A673 (cell line): ENCODE measurements at regions not wholly inside any gene's neighbourhood (a gene's known extent, or its start where the extent isn't known, plus 50 kb on each side); places are given as distances from the start of the nearest gene placed in this dataset.

ENCODE experiments used
- BruUV-seq: library from RNA; stranded (reverse); fragments of 400-500 nt; replicated peaks from 2 replicates; lab custom pipeline; 2021; lab: Mats Ljungman, UMichigan
- CTCF ChIA-PET: fragments of 300-600 bp; sonication (Branson Sonifier 250); formaldehyde crosslinking; loops from one replicate; lab custom pipeline; 2022; ENCODE audit warnings: antibody characterized with exemption; lab: Charles Lee
- POLR2A ChIA-PET: fragments of 300-600 bp; sonication (Branson Sonifier 250); formaldehyde crosslinking; loops from one replicate; lab custom pipeline; 2022; ENCODE audit warnings: antibody characterized with exemption; ENCODE audit not compliant: low non-redundant PET; lab: Charles Lee
- DNase-seq: peaks from one replicate; pipeline ENCODE4 v3.0.0-alpha.2; 2015; ENCODE audit warnings: low spot score
- H3K27ac ChIP-seq: fragments of 200-600 bp; sonication (generic); 2 replicates; pipeline ENCODE4 v1.5.1; 2016; ENCODE audit warnings: mixed run types, low read depth, mild to moderate bottlenecking, mixed read lengths, antibody characterized with exemption, low read length; ENCODE audit not compliant: poor library complexity, severe bottlenecking
- H3K27me3 ChIP-seq: fragments of 200-600 bp; sonication (generic); replicated peaks from 2 replicates; pipeline ENCODE4 v1.6.1; 2017; ENCODE audit warnings: mixed run types, low read depth, mild to moderate bottlenecking, mixed read lengths, antibody characterized with exemption, low read length; ENCODE audit not compliant: insufficient read depth, poor library complexity
- H3K36me3 ChIP-seq: fragments of 200-600 bp; sonication (generic); 2 replicates; pipeline ENCODE4 v1.6.1; 2016; ENCODE audit warnings: mixed run types, mild to moderate bottlenecking, mixed read lengths, antibody characterized with exemption, low read length; ENCODE audit not compliant: insufficient read depth, poor library complexity, severe bottlenecking
- H3K4me1 ChIP-seq: fragments of 200-600 bp; sonication (generic); 2 replicates; pipeline ENCODE4 v1.6.1; 2017; ENCODE audit warnings: mixed run types, mild to moderate bottlenecking, mixed read lengths, antibody characterized with exemption, low read length; ENCODE audit not compliant: insufficient read depth, poor library complexity, severe bottlenecking
- H3K4me3 ChIP-seq: fragments of 200-600 bp; sonication (generic); 2 replicates; pipeline ENCODE4 v1.5.1; 2016; ENCODE audit warnings: low read depth, mixed run types, mild to moderate bottlenecking, mixed read lengths, low read length; ENCODE audit not compliant: poor library complexity, severe bottlenecking
- H3K9me3 ChIP-seq: fragments of 200-600 bp; sonication (generic); 2 replicates; pipeline ENCODE4 v1.6.1; 2016; ENCODE audit warnings: mixed run types, low read depth, mild to moderate bottlenecking, mixed read lengths, antibody characterized with exemption, low read length; ENCODE audit not compliant: poor library complexity, severe bottlenecking
- CTCF ChIP-seq: fragments of 300-800, 200-600 bp; sonication (generic); conservative IDR thresholded peaks from 2 replicates; pipeline ENCODE4 v1.5.1; 2017; ENCODE audit warnings: low read depth, mild to moderate bottlenecking, antibody characterized with exemption, low read length, moderate library complexity, mixed read lengths
- EZH2 ChIP-seq: fragments of 200-600 bp; sonication (generic); IDR thresholded peaks from 2 replicates; pipeline ENCODE4 v1.6.1; 2017; ENCODE audit warnings: borderline replicate concordance, low read depth, mild to moderate bottlenecking, mixed read lengths, antibody characterized with exemption, low read length; ENCODE audit not compliant: poor library complexity, severe bottlenecking
- intact Hi-C: fragments of 100-400 bp; cut with micrococcal nuclease; formaldehyde crosslinking; loops from one replicate; pipeline ENCODE4 v1.10.0; 2022; ENCODE audit not compliant: unreplicated experiment

- no TSS peak for BruUV-seq
- Histone ChIP-seq H3K36me3 (no peaks in the 10 kb centered on the region), H3K9me3 (no peaks in the 10 kb centered on the region), H3K4me1 (no peaks in the 10 kb centered on the region), H3K27me3 (no peaks in the 10 kb centered on the region), H3K27ac (no peak overlapping the region), H3K4me3 (no peak overlapping the region)
- POLR2A ChIA-PET, result no interaction called here
- DNase-seq, result no peak
- no peak for TF ChIP-seq EZH2
- no peak for TF ChIP-seq CTCF
- CTCF ChIA-PET, result no interaction called here
- intact Hi-C loops, result no loop called here
Observed at GRCh38 chr10:111482621-111483216, 405.9 kb downstream of the ADRA2A start.

GRCh38 chr10:111485767-111486166, 408.9 kb downstream of the ADRA2A start:
- CTCF ChIA-PET, result no interaction called here
- H3K4me3 ChIP-seq, result no peak overlapping the region
- H3K27ac ChIP-seq, result no peak overlapping the region
- POLR2A ChIA-PET, result no interaction called here
- BruUV-seq, result no TSS peak
- no peak for TF ChIP-seq CTCF
- no peak for TF ChIP-seq EZH2
- no peaks in the 10 kb centered on the region for H3K27me3 ChIP-seq
- peaks cover 11% of the 10 kb centered on the region for H3K9me3 ChIP-seq
- H3K4me1 ChIP-seq, result no peaks in the 10 kb centered on the region
- intact Hi-C loops, result no loop called here
- H3K36me3 ChIP-seq, result no peaks in the 10 kb centered on the region
- no peak for DNase-seq

- DNase-seq, result no peak
- no peaks in the 10 kb centered on the region for H3K27me3 ChIP-seq
- no TSS peak for BruUV-seq
- POLR2A ChIA-PET, result no interaction called here
- no peaks in the 10 kb centered on the region for H3K4me1 ChIP-seq
- H3K9me3 ChIP-seq, result peaks cover 11% of the 10 kb centered on the region
- TF ChIP-seq CTCF, result no peak
- TF ChIP-seq EZH2, result no peak
- no peak overlapping the region for H3K4me3 ChIP-seq
- intact Hi-C loops, result no loop called here
- no peaks in the 10 kb centered on the region for H3K36me3 ChIP-seq
- CTCF ChIA-PET, result no interaction called here
- no peak overlapping the region for H3K27ac ChIP-seq
Observed at GRCh38 chr10:111486346-111486745, 409.5 kb downstream of the ADRA2A start.
